SK-N-SH treated with all-trans-retinoic acid at 6 μM for 48 hours (cell line): ENCODE measurements at regions not wholly inside any gene's neighbourhood (a gene's known extent, or its start where the extent isn't known, plus 50 kb on each side); places are given as distances from the start of the nearest gene placed in this dataset.
"Not testable (repeated sequence)": the region's sequence is repeated elsewhere in the genome, so short reads cannot be mapped to it uniquely, and the experiment has no call there.

ENCODE experiments used
- ATAC-seq: fragments of 200-7000 bp; cut with Tn5 transposase; 3 replicates; pipeline ENCODE4 v1.9.1; 2020; ENCODE audit warnings: mild to moderate bottlenecking, moderate library complexity
- BACH2 ChIP-seq: fragments of 250-450 bp; sonication (Bioruptor Pico); IDR thresholded peaks from 2 replicates; pipeline ENCODE4 v1.9.0; 2021; ENCODE audit warnings: mild to moderate bottlenecking, borderline replicate concordance
- CSDC2 ChIP-seq: fragments of 250-450 bp; sonication (Bioruptor Pico); IDR thresholded peaks from 2 replicates; pipeline ENCODE4 v1.5.0; 2020; ENCODE audit warnings: mild to moderate bottlenecking, moderate library complexity
- ESRRG ChIP-seq: fragments of 250-450 bp; sonication (Bioruptor Pico); IDR thresholded peaks from 2 replicates; pipeline ENCODE4 v1.6.1; 2021; ENCODE audit warnings: mild to moderate bottlenecking
- ISL1 ChIP-seq: fragments of 250-450 bp; sonication (Bioruptor Pico); IDR thresholded peaks from 2 replicates; pipeline ENCODE4 v2.1.2; 2022; ENCODE audit warnings: mild to moderate bottlenecking, moderate library complexity
- OSR1 ChIP-seq: fragments of 250-450 bp; sonication (Bioruptor Pico); IDR thresholded peaks from 2 replicates; pipeline ENCODE4 v1.8.0; 2022; ENCODE audit warnings: moderate library complexity, mild to moderate bottlenecking, inconsistent platforms
- PPARA ChIP-seq: fragments of 250-450 bp; sonication (Bioruptor Pico); IDR thresholded peaks from 2 replicates; pipeline ENCODE4 v1.5.0; 2020; ENCODE audit warnings: mild to moderate bottlenecking, borderline replicate concordance
- RARB ChIP-seq: fragments of 250-450 bp; sonication (Bioruptor Pico); IDR thresholded peaks from 2 replicates; pipeline ENCODE4 v1.8.0; 2021; ENCODE audit warnings: mild to moderate bottlenecking, moderate library complexity
- SNAI2 ChIP-seq: fragments of 250-450 bp; sonication (Bioruptor Pico); IDR thresholded peaks from 2 replicates; pipeline ENCODE4 v1.5.0; 2020; ENCODE audit warnings: mild to moderate bottlenecking, moderate library complexity
- TCF4 ChIP-seq: fragments of 250-450 bp; sonication (Bioruptor Pico); IDR thresholded peaks from 2 replicates; pipeline ENCODE4 v1.8.0; 2021; ENCODE audit warnings: mild to moderate bottlenecking, moderate library complexity, borderline replicate concordance
- TOX ChIP-seq: fragments of 250-450 bp; sonication (Bioruptor Pico); IDR thresholded peaks from 2 replicates; pipeline ENCODE4 v1.8.0; 2021; ENCODE audit warnings: mild to moderate bottlenecking, moderate library complexity, borderline replicate concordance
- ZC3H10 ChIP-seq: fragments of 250-450 bp; sonication (Bioruptor Pico); IDR thresholded peaks from 2 replicates; pipeline ENCODE4 v1.5.1; 2021; ENCODE audit warnings: mild to moderate bottlenecking, moderate library complexity
- ZFP3 ChIP-seq: fragments of 250-450 bp; sonication (Bioruptor Pico); IDR thresholded peaks from 2 replicates; pipeline ENCODE4 v1.5.0; 2020; ENCODE audit warnings: mild to moderate bottlenecking, moderate library complexity
- ZFP30 ChIP-seq: fragments of 450-650 bp; formaldehyde crosslinking; IDR thresholded peaks from 2 replicates; pipeline ENCODE4 v1.5.0; 2022; ENCODE audit warnings: mild to moderate bottlenecking, moderate library complexity
- ZNF565 ChIP-seq: fragments of 450-650 bp; formaldehyde crosslinking; conservative IDR thresholded peaks from 2 replicates; pipeline ENCODE4 v1.5.0; 2020; ENCODE audit warnings: low read depth, mild to moderate bottlenecking, moderate library complexity
- ZNF8 ChIP-seq: fragments of 450-650 bp; formaldehyde crosslinking; IDR thresholded peaks from 2 replicates; pipeline ENCODE4 v1.5.0; 2020; ENCODE audit warnings: mild to moderate bottlenecking, moderate library complexity
- TF ChIP-seq, protein P1 (sequence below): fragments of 250-450 bp; sonication (Bioruptor Pico); IDR thresholded peaks from 2 replicates; pipeline ENCODE4 v1.8.0; 2021; ENCODE audit warnings: low read depth, mild to moderate bottlenecking, moderate library complexity, borderline replicate concordance
- TF ChIP-seq, protein P2 (sequence below): fragments of 250-450 bp; sonication (Bioruptor Pico); IDR thresholded peaks from 2 replicates; pipeline ENCODE4 v1.8.0; 2020; ENCODE audit warnings: mild to moderate bottlenecking, moderate library complexity, borderline replicate concordance
- TF ChIP-seq, protein P3 (sequence below): fragments of 250-450 bp; sonication (Bioruptor Pico); IDR thresholded peaks from 2 replicates; pipeline ENCODE4 v1.5.1; 2020; ENCODE audit warnings: low read depth, mild to moderate bottlenecking, moderate library complexity
- TF ChIP-seq, protein P4 (sequence below): fragments of 250-450 bp; sonication (Bioruptor Pico); IDR thresholded peaks from 2 replicates; pipeline ENCODE4 v1.5.1; 2021; ENCODE audit warnings: mild to moderate bottlenecking, moderate library complexity
- TF ChIP-seq, protein P5 (sequence below): fragments of 250-450 bp; sonication (Bioruptor Pico); IDR thresholded peaks from 2 replicates; pipeline ENCODE4 v1.5.0; 2020; ENCODE audit warnings: mild to moderate bottlenecking, moderate library complexity

DNA sequence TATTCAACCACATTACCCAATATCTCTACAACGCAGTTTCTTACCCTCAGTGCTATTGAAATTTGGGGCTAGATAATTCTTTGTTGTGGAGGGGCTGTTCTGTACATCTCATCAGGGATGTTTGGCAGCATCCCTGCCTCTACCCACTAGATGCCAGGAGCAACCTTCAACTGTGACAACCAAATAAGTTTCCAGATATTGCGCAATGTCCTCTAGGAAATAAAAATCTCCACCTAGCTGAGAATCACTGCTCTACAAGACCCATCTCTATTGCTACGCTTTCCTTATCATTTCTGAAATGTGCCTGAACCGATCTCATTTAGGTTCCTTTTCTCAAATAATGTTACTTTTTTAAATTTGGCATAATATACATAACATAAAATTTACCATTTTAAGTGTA lies 155.2 kb upstream of the G2E3 start:
- no peak for ATAC-seq
- TF ChIP-seq TCF4 (CRISPR knock-in tag) (no peak), ZNF565 (CRISPR knock-in tag) (no peak), BACH2 (CRISPR knock-in tag) (no peak), ZFP3 (no peak), TOX (CRISPR knock-in tag) (no peak), ISL1 (CRISPR knock-in tag) (no peak), ZNF8 (CRISPR knock-in tag) (no peak)
- TF ChIP-seq, protein P1, sequence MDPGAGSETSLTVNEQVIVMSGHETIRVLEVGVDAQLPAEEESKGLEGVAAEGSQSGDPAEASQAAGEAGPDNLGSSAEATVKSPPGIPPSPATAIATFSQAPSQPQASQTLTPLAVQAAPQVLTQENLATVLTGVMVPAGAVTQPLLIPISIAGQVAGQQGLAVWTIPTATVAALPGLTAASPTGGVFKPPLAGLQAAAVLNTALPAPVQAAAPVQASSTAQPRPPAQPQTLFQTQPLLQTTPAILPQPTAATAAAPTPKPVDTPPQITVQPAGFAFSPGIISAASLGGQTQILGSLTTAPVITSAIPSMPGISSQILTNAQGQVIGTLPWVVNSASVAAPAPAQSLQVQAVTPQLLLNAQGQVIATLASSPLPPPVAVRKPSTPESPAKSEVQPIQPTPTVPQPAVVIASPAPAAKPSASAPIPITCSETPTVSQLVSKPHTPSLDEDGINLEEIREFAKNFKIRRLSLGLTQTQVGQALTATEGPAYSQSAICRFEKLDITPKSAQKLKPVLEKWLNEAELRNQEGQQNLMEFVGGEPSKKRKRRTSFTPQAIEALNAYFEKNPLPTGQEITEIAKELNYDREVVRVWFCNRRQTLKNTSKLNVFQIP, result no peak
- TF ChIP-seq, protein P2, sequence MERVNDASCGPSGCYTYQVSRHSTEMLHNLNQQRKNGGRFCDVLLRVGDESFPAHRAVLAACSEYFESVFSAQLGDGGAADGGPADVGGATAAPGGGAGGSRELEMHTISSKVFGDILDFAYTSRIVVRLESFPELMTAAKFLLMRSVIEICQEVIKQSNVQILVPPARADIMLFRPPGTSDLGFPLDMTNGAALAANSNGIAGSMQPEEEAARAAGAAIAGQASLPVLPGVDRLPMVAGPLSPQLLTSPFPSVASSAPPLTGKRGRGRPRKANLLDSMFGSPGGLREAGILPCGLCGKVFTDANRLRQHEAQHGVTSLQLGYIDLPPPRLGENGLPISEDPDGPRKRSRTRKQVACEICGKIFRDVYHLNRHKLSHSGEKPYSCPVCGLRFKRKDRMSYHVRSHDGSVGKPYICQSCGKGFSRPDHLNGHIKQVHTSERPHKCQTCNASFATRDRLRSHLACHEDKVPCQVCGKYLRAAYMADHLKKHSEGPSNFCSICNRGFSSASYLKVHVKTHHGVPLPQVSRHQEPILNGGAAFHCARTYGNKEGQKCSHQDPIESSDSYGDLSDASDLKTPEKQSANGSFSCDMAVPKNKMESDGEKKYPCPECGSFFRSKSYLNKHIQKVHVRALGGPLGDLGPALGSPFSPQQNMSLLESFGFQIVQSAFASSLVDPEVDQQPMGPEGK (CRISPR knock-in tag), result no peak
- TF ChIP-seq, protein P3, sequence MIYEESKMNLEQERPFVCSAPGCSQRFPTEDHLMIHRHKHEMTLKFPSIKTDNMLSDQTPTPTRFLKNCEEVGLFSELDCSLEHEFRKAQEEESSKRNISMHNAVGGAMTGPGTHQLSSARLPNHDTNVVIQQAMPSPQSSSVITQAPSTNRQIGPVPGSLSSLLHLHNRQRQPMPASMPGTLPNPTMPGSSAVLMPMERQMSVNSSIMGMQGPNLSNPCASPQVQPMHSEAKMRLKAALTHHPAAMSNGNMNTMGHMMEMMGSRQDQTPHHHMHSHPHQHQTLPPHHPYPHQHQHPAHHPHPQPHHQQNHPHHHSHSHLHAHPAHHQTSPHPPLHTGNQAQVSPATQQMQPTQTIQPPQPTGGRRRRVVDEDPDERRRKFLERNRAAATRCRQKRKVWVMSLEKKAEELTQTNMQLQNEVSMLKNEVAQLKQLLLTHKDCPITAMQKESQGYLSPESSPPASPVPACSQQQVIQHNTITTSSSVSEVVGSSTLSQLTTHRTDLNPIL (CRISPR knock-in tag), result no peak
- TF ChIP-seq, protein P4, sequence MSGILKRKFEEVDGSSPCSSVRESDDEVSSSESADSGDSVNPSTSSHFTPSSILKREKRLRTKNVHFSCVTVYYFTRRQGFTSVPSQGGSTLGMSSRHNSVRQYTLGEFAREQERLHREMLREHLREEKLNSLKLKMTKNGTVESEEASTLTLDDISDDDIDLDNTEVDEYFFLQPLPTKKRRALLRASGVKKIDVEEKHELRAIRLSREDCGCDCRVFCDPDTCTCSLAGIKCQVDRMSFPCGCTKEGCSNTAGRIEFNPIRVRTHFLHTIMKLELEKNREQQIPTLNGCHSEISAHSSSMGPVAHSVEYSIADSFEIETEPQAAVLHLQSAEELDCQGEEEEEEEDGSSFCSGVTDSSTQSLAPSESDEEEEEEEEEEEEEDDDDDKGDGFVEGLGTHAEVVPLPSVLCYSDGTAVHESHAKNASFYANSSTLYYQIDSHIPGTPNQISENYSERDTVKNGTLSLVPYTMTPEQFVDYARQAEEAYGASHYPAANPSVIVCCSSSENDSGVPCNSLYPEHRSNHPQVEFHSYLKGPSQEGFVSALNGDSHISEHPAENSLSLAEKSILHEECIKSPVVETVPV (CRISPR knock-in tag), result no peak

DNA sequence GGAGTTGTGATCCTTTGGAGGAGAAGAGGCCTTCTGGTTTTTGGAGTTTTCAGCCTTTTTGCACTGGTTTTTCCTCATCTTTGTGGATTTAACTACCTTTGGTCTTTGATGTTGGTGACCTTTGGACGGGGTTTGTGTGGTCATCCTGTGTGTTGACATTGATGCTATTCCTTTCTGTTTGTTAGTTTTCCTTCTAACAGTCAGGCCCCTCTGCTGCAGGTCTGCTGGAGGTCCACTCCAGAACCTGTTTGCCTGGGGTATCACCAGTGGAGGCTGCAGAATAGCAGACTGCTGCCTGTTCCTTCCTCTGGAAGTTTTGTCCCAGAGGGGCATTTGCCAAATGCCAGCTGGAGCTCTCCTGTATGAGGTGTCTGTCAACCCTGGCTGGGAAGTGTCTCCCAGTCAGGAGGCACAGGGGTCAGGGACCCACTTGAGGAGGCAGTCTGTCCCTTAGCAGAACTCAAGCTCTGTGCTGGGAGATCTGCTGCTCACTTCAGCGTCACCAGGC lies 149.4 kb upstream of the G2E3 start:
- ATAC-seq, result not testable (repeated sequence)

DNA sequence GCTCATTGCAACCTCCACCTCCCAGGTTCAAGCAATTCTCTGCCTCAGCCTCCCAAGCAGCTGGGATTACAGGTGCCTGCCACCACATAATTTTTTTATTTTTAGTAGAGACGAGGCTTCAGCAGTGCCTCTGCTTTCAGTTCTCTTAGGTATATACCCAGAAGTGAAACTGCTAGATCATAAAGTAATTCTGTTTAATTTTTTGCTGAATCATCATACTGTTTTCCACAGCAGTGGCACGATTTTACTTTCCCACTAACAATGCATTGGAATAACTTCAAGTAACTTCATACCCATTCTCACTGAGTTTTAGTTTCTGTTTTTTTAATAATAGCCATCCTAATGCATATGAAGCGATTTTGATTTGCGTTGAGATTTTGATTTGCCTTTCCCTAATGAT lies 148.0 kb upstream of the G2E3 start:
- ATAC-seq, result no peak
- TF ChIP-seq, protein P4 (CRISPR knock-in tag), result no peak
- TF ChIP-seq CSDC2 (CRISPR knock-in tag) (no peak), ZFP3 (no peak), ZFP30 (CRISPR knock-in tag) (no peak), SNAI2 (CRISPR knock-in tag) (no peak)
- TF ChIP-seq, all 23 proteins: peak for 0

DNA sequence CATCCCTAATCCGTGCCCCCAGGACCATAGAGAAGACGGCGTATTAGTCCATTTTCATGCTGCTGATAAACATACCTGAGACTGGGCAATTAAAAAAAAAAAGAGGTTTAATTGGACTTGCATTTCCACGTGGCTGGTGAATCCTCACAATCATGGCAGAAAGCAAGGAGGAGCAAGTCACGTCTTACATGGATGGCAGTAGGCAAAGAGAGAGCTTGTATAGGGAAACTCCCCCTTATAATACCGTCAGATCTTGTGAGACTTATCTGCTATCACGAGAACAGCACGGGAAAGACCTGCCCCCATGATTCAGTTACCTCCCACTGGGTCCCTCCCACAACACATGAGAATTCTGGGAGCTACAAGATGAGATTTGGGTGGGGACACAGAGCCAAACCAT lies 145.8 kb upstream of the G2E3 start:
- not testable (repeated sequence) for ATAC-seq

DNA sequence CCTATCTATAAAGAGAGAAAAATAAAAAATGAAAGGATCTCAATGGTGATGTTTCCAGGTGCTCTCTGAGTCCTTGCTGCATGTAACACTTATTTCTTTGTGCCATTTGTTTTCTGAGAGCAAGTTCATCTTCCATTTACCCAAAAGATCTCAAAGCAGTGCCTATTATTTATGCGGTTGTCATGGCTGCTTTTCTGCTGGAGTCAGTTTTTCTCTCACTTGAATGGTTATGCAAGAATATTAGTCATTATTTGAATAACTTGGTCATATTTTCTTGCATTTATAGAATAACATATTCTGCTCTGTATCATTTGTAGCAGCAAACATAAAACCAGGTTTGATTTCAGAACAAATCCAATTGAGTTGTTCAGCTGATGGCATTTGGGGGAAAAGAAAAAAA lies 141.8 kb upstream of the G2E3 start:
- ATAC-seq, result no peak
- TF ChIP-seq ZNF565 (CRISPR knock-in tag) (no peak), ZC3H10 (no peak), ZNF8 (CRISPR knock-in tag) (no peak), TCF4 (CRISPR knock-in tag) (no peak), RARB (CRISPR knock-in tag) (no peak), CSDC2 (CRISPR knock-in tag) (no peak), OSR1 (CRISPR knock-in tag) (no peak), PPARA (CRISPR knock-in tag) (no peak), ZFP30 (CRISPR knock-in tag) (no peak), TOX (CRISPR knock-in tag) (no peak), ESRRG (CRISPR knock-in tag) (no peak)
- TF ChIP-seq, protein P4 (CRISPR knock-in tag), result no peak
- TF ChIP-seq, protein P5, sequence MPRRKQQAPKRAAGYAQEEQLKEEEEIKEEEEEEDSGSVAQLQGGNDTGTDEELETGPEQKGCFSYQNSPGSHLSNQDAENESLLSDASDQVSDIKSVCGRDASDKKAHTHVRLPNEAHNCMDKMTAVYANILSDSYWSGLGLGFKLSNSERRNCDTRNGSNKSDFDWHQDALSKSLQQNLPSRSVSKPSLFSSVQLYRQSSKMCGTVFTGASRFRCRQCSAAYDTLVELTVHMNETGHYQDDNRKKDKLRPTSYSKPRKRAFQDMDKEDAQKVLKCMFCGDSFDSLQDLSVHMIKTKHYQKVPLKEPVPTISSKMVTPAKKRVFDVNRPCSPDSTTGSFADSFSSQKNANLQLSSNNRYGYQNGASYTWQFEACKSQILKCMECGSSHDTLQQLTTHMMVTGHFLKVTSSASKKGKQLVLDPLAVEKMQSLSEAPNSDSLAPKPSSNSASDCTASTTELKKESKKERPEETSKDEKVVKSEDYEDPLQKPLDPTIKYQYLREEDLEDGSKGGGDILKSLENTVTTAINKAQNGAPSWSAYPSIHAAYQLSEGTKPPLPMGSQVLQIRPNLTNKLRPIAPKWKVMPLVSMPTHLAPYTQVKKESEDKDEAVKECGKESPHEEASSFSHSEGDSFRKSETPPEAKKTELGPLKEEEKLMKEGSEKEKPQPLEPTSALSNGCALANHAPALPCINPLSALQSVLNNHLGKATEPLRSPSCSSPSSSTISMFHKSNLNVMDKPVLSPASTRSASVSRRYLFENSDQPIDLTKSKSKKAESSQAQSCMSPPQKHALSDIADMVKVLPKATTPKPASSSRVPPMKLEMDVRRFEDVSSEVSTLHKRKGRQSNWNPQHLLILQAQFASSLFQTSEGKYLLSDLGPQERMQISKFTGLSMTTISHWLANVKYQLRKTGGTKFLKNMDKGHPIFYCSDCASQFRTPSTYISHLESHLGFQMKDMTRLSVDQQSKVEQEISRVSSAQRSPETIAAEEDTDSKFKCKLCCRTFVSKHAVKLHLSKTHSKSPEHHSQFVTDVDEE (CRISPR knock-in tag), result no peak
- TF ChIP-seq, protein P1, result no peak
